ENCODE measurements at regions not wholly inside any gene's neighbourhood (a gene's known extent, or its start where the extent isn't known, plus 50 kb on each side); places are given as distances from the start of the nearest gene placed in this dataset.
"Not testable (repeated sequence)": the region's sequence is repeated elsewhere in the genome, so short reads cannot be mapped to it uniquely, and the experiment has no call there.

DNA sequence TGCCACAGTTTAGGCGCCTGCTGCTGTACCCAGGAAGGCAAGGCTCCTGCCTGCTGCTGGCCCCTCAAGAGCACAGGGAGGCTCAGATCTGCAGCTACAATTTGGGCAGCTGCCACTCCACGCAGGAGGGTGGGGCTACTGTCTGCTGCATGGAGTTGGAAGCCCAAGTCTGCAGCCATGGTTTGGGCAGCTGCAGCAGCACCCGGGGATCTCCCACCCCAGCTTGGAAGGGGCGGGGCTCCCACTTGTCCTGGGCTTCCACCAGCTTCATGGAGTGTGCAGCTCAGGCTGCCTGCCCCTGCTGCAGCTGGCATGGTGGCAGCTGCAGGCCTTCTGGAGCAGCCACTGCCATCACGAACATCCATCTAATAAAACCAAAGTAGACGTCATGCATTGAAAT is 512.9 kb downstream of the PYDC2 start:
- no peak for DNase-seq

DNA sequence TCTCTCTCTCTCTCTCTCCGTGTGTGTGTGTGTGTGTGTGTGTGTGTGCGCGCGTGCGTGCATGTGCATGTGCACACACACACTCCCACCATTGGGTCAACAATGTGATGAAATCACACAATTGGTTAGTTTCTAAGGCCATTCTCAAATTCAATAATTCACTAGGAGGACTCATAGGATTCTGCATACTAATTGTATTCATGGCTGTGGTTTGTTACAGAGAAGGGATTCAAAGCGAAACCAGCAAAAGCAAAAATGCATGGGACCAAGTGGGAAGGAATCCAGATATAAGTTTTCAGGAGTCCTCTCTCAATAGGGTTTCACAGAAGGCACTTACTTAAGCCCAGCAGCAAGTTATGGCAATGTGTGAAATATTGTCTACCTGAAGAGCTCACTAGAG is 515.0 kb downstream of the PYDC2 start:
- DNase-seq: no peak

DNA sequence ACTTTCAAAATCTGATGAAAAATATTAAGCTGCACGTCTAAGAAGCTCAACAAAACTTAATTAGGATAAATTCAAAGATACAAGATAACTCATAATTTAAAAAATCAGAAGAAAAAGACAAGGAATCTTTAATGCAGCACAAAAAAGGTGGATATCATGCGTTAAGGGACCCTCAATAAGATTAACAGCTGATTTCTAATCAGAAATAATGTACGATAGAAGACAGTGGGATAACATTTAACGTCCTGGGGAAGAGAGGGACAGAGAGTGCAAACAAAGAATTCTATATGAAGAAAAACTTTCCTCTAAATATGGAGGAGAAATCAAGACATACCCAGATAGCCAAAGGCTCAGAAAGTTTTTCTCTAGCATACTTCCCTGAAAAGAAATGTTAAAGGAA is 519.5 kb downstream of the PYDC2 start:
- DNase-seq: no peak

DNA sequence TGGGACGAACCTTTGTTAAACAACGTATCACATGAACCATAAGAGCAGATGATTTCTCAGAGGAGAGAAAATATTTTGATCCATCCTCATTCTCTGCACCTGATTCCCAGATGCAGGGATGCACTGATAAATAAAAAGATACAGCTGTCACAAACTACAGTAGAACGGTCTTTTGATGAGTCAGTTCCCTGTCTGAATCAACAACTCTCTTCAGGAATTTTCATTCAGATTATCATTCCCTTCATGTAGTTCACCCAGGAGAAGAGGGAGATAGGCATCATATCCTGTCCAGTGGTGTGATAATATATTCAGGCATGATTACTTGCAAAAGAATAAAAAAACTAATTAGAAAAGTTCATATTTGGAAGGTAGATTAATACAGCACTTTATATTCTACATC is 521.5 kb downstream of the PYDC2 start:
- DNase-seq: no peak

DNA sequence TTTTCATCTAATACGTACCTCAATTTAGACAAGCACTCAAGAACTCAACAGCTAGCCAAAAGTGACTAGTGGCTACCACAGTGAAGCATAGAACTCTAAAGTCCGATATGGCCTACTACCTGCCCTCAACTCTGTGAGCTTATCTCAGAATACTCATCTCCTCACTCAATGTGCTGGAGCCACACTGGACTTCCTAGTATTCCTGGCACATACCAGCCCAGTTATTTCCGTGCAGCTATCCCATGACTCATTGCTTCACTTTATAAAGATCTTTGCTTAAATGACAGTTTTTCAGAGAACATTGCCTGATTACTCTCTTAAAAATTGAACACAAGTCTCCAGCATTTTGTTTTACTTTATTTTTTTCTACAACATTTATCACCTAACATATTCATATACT is 524.7 kb downstream of the PYDC2 start:
- DNase-seq: no peak

DNA sequence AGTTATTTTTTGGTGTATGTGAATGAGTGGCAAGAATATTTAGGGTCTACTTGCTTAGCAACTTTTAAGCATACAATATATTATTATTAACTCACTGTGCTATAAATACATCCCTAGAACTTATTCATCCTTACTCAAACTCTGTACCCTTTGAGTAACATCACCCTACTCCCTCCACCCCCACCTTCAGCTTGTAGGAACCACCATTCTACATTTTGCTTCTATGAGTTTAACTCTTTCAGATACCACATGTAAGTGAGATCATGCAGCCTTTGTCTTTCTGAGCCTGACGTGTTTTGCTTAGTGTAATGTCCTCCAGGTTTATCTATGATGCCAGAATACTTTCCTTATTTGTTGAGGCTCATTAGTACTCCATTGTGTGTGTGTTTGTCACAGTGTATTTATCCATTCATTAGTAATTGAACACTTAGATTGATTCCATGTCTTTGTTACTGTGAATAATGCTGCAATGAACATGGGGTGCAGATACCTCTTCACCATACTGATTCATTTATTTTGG is 526.9 kb downstream of the PYDC2 start:
- DNase-seq: no peak

DNA sequence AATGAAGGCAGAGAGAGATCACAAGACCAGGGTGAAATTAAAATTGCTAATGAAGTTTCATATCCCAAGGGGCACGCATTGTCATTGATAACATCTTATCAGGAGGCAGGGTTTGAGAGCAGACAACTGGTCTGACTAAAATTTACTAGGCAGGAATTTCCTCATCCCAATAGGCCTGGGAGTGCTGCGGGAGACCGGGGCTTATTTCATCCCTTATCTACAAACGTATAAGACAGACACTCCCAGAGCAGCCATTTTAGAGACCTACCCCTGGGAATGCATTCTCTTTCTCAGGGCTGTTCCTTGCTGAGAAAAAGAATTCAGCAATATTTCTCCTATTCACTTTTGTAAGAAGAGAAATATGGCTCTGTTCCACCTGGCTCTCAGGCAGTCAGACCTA is 533.0 kb downstream of the PYDC2 start:
- DNase-seq: not testable (repeated sequence)

DNA sequence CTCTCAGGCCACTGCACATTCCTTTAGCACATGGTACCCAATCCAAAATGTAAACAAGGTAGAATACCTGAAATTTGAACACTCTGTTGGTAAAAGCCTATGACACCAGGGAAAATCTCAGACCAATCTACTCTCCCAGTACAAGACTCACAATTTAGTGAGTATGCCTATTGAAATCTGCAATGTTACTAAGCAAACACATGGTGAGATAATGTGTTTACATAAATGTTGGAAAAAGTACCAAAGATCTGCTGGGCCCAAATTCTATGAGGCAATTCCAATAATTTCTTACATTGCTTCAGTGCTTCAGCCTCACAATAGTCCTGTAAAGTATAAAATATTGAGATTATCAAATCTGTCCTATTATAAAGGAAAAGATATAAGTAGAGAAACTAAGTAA is 536.1 kb downstream of the PYDC2 start:
- no peak for DNase-seq

DNA sequence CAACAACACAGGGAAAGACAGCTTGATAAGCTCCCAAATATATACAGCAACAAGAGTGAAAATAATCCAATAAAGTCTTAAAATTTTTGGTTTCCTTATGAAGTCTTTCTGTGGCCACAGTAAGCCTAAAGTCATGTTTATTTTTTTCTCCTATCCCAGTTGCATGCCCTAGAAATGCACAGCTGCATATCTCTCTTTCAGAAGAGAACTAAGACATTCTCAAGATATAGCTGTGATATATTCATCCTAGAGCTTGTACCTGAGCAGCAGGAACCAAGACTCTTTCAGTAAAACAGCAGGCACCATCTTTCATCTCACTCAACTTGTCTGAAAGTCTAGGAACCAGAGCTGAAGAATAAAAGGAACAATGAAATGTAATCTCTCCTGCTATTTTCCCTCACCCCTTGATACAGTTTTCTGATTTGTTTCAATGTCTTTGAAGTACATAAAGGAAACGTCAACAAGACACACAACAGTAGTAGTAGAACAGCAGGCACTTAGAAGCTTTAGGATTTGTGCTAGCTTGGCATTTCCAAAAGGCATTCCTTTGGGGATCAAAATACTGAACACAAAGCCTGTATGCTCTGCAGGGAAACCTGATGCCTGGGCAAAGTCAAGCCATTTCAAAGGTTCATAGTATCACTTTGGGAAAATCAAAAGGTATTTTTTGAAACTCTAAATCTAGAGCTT is 536.8 kb downstream of the PYDC2 start:
- DNase-seq: no peak

DNA sequence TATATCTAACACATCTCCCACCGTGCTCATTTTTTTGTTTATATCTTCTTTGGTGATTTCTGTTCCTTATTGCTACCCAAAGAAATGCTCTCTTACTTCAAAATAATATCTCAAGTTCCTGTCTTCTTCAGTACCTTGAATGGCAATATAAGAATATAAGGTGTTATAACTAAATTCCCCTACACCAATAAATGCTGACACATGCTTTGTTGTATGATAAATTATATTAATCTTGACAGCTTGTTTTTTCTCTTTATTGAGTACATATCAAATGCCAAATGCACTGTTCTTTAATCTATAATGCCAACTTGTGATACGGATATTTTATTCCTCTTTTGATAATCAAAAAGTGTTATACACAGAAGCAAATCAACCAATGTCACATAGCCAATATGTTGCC is 540.3 kb downstream of the PYDC2 start:
- no peak for DNase-seq

DNA sequence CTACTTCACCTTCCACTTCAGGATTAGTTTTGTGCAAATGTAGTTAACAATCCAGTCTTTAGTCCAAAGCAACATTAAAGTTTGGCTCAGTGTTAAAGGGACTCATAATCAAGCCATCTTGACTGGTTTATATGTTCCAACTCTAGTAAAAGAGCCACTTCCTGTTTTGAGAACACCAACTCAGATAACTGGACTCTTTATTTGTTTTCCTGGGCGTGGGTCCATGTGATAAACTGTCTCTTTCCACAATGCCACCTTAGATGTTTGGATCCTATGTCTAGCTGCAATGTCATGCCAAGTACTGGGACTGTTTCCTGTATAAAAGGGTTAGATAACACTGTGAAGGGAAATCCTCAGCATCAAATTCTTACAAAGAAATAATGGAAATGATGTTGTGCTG is 545.0 kb downstream of the PYDC2 start:
- no peak for DNase-seq

DNA sequence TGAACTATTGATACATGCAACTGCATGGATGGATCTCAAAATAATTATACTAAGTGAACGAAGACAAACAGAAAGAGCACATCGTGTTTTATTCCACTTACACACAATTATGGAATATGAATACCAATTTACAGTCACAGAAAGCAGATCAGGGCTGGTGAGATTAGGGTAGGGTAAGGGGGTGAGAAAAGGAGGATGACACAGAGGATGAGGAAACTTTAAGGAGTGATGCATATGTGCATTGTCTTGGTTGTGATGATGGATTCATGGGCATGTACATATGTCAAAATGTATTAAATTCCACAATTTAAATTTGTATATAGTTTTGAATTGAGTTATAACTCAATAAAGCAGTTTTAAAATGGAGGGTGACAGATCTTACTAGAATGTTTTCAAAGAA is 548.9 kb downstream of the PYDC2 start:
- no peak for DNase-seq

DNA sequence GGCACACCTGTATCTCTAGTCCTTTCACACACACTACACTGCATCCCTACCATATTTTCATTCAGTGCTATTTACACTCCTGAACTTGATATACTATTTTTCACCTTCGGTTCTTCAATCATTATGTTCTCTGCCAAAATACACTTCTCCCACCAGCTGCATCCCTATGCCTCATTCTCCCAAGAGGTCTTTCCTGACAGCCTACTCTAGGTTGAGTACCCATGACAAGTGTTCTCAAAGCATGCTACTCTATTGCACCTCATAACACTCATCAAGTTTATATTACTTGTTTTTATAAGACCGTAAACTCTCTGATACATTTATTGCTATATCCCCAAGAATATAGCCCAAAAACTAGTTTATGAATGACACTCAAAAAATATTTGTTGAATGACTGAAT is 549.5 kb downstream of the PYDC2 start:
- DNase-seq: peak; percentile 47

DNA sequence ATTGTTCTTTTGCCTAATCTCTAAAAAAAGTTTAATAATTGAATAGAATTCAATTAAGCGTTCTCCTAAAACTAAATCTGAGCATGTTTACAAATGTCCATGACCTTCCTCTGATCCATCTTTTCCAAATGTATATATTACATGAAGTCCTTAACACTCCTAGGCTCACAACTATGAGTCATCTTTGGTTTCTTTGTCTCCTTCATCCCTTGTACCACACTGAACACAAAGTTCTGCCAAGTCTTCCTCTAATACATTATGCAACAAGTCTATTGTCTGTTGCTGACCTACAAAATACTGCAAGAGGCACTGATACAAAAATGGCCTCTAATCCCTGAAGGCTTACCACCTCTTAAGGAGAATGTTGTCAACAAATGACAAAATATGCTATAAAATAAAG is 550.2 kb downstream of the PYDC2 start:
- DNase-seq: no peak

DNA sequence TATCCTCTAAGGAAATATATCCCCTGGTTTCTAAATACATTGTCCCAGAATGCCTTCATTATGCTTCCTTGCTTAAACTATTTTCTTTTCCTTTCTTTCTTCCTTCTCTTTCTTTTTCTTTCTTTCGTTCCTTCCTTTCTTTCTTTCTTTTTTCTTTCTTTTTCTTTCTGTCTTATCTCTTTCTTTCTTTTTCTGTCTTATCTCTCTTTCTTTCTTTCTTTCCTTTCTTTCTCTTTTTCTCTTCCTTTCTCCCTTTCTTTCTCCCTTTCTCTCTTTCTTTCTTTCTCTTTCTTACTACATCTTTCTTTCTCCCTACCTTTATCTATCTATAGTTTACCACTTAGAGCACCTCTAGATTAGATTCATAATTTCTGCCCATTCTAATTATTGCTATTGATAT is 552.1 kb downstream of the PYDC2 start:
- DNase-seq: no peak

DNA sequence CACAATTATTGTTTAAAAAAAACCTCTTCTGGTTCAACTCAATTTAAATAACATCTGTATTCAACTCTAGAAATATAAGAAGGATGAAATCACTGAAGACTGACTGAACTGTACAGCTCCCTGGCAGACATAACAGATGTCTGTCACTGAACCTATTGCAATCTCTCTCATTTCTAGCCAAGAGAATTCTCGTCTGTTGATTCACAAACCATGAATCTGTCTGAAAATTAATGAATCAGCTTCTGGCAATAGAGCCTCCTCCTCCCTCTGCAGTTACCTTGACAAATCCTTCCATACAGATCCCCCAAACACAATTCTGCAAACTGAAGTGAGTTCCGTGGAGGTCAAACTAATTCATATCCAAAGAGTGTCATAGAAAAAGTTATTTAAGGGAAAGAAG is 561.4 kb downstream of the PYDC2 start:
- DNase-seq: no peak

DNA sequence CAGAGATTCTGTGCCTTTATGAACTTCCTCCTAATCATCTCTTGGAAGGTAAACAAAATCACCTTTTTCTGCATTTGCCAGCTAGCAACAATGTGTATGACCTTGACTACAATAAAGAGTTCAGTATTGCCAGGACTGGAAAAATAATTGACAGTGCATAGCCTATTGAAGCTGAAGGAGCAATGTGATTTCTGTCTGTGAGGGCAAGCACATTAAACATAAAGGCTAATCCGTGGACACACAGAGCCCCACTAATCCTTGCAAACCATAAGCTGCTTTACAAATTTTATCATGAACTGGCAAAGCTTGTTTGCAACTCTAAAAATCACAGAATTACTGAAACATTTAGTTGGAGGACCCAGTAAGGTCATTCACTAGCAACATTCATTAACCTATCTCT is 563.8 kb downstream of the PYDC2 start:
- DNase-seq: no peak

DNA sequence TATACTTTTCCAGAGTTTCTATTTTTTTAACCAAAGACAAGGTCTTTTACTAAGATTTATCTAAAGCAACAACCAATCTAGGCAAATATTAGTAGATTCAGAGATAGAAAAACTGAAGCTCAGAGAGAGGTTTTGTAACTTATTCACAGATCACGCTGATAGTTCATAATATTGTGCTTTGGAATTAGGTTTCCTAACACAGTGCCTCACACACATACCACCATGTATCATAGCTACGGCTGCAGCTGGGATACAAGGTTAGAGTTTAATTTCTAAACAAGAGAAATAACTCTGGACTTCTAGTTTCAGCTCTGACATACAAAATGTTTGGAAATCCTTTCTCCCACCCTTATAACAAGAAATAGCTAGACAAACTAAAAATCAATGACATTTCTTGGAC is 565.7 kb downstream of the PYDC2 start:
- no peak for DNase-seq

DNA sequence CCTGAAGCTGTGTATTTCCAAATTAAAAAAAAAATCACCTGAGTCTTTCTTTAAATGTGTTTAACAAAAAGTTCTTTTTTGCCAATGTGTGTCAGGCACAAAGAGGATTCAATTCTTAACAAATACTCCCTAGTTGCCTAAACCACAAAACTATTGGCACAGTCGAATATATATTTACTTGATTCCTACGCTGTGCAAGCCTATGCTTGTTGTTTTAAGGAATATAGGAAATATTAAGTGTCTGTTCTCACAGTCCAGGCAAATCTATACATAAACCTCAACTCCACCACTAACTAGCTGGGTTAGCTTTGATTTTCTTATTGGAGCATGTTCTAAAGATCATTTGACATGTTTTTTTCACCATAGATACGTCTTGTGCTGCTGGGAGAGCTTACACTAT is 571.0 kb downstream of the PYDC2 start:
- DNase-seq: no peak

DNA sequence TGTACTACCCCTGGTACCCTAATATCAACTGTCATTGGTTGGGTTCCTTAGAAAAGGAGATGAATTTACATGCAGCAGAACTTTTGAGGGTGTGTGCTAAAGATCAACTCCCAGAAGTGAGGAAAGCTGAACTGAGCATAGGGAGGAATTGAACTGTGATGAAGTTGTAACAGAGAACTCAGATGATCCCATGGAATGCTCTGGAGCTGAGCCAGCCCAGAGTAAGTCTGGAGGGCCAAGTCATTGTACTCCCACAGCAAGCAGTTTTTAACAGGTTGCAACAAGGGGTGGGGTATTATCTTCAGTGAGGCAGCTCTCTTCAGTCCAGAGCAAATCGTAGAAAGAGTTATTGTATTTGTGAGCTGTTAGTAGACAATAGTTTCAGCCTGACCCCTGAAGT is 572.3 kb downstream of the PYDC2 start:
- DNase-seq: no peak

DNA sequence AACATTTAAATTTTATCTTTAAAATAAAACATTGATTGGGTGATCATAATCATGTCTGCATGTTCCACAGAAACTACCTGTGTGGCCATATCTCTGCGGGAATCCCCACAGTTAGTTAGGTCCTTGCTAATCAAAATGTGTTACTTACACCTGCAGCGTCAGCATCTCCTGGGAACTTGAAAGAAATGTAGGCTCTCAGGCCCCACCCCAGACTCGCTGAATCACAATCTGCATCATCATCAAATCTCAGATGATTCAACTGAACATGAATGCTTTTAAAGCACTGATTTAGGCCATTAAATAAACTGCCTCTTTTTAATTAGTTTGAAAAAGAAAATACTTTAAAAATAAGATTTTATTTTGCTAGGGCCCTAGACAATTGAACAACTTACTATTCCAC is 577.8 kb downstream of the PYDC2 start:
- no peak for DNase-seq

DNA sequence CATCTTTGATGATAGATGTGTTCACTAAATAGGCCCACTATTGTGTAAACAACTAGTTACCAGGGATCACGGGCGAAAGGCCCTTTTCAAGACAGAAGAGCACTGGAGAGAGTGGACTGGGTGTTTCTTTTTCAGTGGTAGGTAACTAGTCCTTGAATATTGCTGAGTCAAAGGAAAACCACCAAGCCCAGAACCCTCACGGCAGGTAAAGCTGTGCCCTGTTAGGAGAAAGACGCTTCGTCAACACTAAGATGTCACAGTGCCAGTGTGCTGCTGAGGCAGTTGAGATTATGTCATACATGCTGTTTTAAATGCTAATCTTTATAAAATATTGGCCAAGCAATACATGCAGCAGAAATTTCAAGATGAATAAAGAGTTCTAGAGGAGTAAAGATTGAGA is 578.6 kb downstream of the PYDC2 start:
- peak; percentile 37 for DNase-seq

DNA sequence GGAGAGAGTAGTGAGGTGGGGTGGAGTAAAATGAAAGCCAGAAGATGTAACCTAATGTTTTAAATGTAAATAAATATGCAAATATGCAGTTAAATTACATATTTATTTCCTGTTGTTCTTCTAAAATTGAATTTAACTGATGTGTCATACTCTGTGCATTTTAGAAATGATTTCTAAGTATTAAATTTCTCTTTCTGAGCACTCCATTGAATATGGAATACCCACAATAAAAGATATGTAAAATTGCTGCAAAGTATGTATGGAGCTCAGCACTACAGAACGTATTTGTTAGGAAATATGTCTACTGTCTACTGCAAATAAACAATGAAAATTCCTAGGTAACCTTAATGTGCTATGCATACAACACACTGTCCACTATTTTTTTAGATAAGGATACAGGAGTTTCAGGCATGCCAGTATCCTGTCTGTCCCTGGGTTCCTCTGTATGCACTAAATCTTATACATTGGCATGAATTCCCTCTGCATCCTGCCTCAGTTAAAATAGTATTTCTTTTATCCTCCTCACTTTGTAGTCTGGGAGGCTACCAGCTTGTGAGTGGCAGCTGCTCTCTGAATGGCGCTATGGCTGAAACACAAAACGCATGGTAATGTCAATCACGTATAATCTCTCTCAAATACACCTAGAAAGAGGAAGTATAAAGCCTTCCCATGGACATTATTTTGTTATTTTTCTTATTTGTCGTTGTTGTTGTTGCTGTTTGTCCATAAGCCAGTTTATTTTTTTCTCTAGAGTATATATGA is 579.5 kb downstream of the PYDC2 start:
- DNase-seq: no peak

DNA sequence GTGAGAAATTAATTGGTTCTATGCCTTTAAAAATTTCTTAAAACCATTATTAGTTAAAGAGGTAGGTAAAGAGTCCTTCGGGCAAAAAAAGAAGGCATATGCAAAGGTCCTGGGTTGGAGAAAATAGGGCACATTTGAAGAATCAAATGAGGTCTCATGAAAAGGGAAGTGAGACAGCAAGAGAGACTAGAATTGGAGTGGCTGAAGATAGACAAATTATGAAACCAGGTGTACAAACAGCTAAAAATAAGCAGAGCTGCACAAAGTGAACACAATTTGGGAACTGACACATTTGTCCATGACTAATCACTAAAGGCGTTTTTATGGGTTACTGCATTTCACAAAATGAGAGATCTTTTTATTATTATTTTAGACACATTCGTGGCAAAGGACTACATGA is 581.2 kb downstream of the PYDC2 start:
- DNase-seq: no peak

DNA sequence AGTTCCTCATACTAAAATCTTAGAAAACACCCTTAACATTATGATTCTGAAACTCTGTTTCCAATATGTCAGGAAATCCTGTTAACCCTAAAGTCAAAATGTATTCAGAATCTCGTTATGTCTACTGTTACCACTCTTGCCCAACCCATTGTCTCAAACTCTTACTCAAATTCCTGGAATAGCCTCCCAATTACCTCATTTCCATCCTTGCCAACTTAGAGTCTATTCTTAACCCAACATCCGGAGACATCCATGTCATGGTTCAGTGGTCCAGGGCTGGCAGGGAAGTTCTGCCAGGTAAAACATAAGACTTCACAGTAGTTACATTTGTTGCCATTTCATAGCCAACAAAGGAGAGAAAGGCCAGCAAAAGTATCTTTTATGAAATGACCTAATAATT is 593.9 kb downstream of the PYDC2 start:
- DNase-seq: peak; percentile 35
